Kasumi-1 (cell line): ENCODE measurements at regions not wholly inside any gene's neighbourhood (a gene's known extent, or its start where the extent isn't known, plus 50 kb on each side); places are given as distances from the start of the nearest gene placed in this dataset.
"Not testable (repeated sequence)": the region's sequence is repeated elsewhere in the genome, so short reads cannot be mapped to it uniquely, and the experiment has no call there.

ENCODE experiments used
- DNase-seq, 2 experiments: peaks; one replicate each; lab custom pipeline; 2025; lab: John Stamatoyannopoulos, UW

- DNase-seq, result no peak
Observed at GRCh38 chr15:79756365-79756764, 140.4 kb downstream of the MTHFS start.

- no peak for DNase-seq
Observed at GRCh38 chr15:79765081-79765480, 131.7 kb downstream of the MTHFS start.

GRCh38 chr15:79769069-79769481 is 127.7 kb downstream of the MTHFS start:
- DNase-seq, result peak; percentile 26 to 63

- no peak for DNase-seq
Observed at GRCh38 chr15:79769933-79770759, 126.7 kb downstream of the MTHFS start.

- no peak for DNase-seq
Observed at GRCh38 chr15:79773128-79773527, 123.7 kb downstream of the MTHFS start.

- no peak for DNase-seq
Observed at GRCh38 chr15:79775821-79776220, 121.0 kb downstream of the MTHFS start.

GRCh38 chr15:79777916-79778315 is 118.9 kb downstream of the MTHFS start:
- DNase-seq, result no peak

- no peak for DNase-seq
Observed at GRCh38 chr15:79778378-79778990, 118.3 kb downstream of the MTHFS start.

- DNase-seq, result no peak
Observed at GRCh38 chr15:79779746-79780145, 117.1 kb downstream of the MTHFS start.

- not testable (repeated sequence) for DNase-seq
Observed at GRCh38 chr15:79782307-79782706, 114.5 kb downstream of the MTHFS start.
